RWPE2 (cell line): ENCODE measurements at regions not wholly inside any gene's neighbourhood (a gene's known extent, or its start where the extent isn't known, plus 50 kb on each side); places are given as distances from the start of the nearest gene placed in this dataset.

Experiments used
- ATAC-seq: fragments of 200-7000 bp; cut with Tn5 transposase; 3 replicates; pipeline ENCODE4 v1.9.1; 2021; ENCODE audit warnings: low read depth
- DNase-seq: peaks from one replicate; pipeline ENCODE4 v3.0.0-alpha.2; 2020; ENCODE audit warnings: low spot score
- H3K27ac ChIP-seq: fragments of 450-650 bp; 2 replicates; pipeline ENCODE4 v1.5.1; 2017; ENCODE audit warnings: mild to moderate bottlenecking; ENCODE audit not compliant: poor library complexity, severe bottlenecking
- H3K27me3 ChIP-seq: fragments of 250-450 bp; sonication (Bioruptor Pico); 2 replicates; pipeline ENCODE4 v1.5.1; 2021; ENCODE audit warnings: mild to moderate bottlenecking, moderate library complexity; ENCODE audit not compliant: insufficient read depth, poor library complexity, severe bottlenecking
- H3K36me3 ChIP-seq: fragments of 250-450 bp; sonication (Bioruptor Pico); 2 replicates; pipeline ENCODE4 v1.5.1; 2020; ENCODE audit warnings: low read depth, mild to moderate bottlenecking, moderate library complexity
- H3K4me1 ChIP-seq: fragments of 250-450 bp; sonication (Bioruptor Pico); 2 replicates; pipeline ENCODE4 v1.5.1; 2021; ENCODE audit warnings: mild to moderate bottlenecking, moderate library complexity; ENCODE audit not compliant: insufficient read depth, poor library complexity, severe bottlenecking
- H3K4me3 ChIP-seq: fragments of 250-450 bp; sonication (Bioruptor Pico); 2 replicates; pipeline ENCODE4 v1.5.1; 2021; ENCODE audit warnings: mild to moderate bottlenecking, moderate library complexity; ENCODE audit not compliant: severe bottlenecking
- H3K9me3 ChIP-seq: fragments of 250-450 bp; sonication (Bioruptor Pico); 2 replicates; pipeline ENCODE4 v1.5.1; 2021; ENCODE audit warnings: mild to moderate bottlenecking, moderate library complexity; ENCODE audit not compliant: severe bottlenecking
- CTCF ChIP-seq: fragments of 450-650 bp; IDR thresholded peaks from one replicate; pipeline ENCODE4 v1.5.1; 2017; ENCODE audit warnings: mild to moderate bottlenecking, moderate library complexity; ENCODE audit not compliant: poor library complexity, severe bottlenecking

- Histone ChIP-seq H3K27me3 (no peaks in the 10 kb centered on the region), H3K4me1 (no peaks in the 10 kb centered on the region), H3K27ac (no peak overlapping the region), H3K9me3 (no peaks in the 10 kb centered on the region), H3K4me3 (no peak overlapping the region), H3K36me3 (no peaks in the 10 kb centered on the region)
- ATAC-seq (peak; percentile 77; the same call in 1 of the 3 replicates), DNase-seq (no peak)
- no peak for TF ChIP-seq CTCF
Measured at GRCh38 chr2:57330447-57330846, 716.2 kb upstream of the VRK2 start.

GRCh38 chr2:57333221-57333620, 713.4 kb upstream of the VRK2 start:
- TF ChIP-seq CTCF = no peak
- ATAC-seq (no peak), DNase-seq (no peak)
- Histone ChIP-seq H3K27me3 (no peaks in the 10 kb centered on the region), H3K9me3 (no peaks in the 10 kb centered on the region), H3K36me3 (no peaks in the 10 kb centered on the region), H3K4me3 (no peak overlapping the region), H3K4me1 (no peaks in the 10 kb centered on the region), H3K27ac (no peak overlapping the region)

- Histone ChIP-seq H3K27ac (no peak overlapping the region), H3K36me3 (no peaks in the 10 kb centered on the region), H3K9me3 (no peaks in the 10 kb centered on the region), H3K4me3 (no peak overlapping the region), H3K27me3 (peaks cover 2% of the 10 kb centered on the region), H3K4me1 (no peaks in the 10 kb centered on the region)
- ATAC-seq (no peak), DNase-seq (no peak)
- TF ChIP-seq CTCF = no peak
Measured at GRCh38 chr2:57343391-57344006, 703.1 kb upstream of the VRK2 start.

- Histone ChIP-seq H3K9me3 (peaks cover 4% of the 10 kb centered on the region), H3K27ac (no peak overlapping the region), H3K36me3 (no peaks in the 10 kb centered on the region; the same call in 1 of the 2 replicates), H3K4me3 (no peak overlapping the region), H3K4me1 (peaks cover 2% of the 10 kb centered on the region), H3K27me3 (no peaks in the 10 kb centered on the region)
- ATAC-seq = peak; percentile 71
- TF ChIP-seq CTCF = no peak
- no peak for DNase-seq
Measured at GRCh38 chr2:57368190-57368589, 678.4 kb upstream of the VRK2 start.

GRCh38 chr2:57370882-57371585, 675.6 kb upstream of the VRK2 start:
- no peak for DNase-seq
- H3K27ac ChIP-seq = no peak overlapping the region
- no peaks in the 10 kb centered on the region; the same call in 1 of the 2 replicates for H3K36me3 ChIP-seq
- TF ChIP-seq CTCF = no peak
- ATAC-seq = no peak
- H3K9me3 ChIP-seq = peaks cover 4% of the 10 kb centered on the region
- H3K4me1 ChIP-seq = peaks cover 11% of the 10 kb centered on the region
- H3K4me3 ChIP-seq = no peak overlapping the region
- H3K27me3 ChIP-seq = no peaks in the 10 kb centered on the region
